Adrenal gland (tissue), 9 donors: ENCODE measurements at regions not wholly inside any gene's neighbourhood (a gene's known extent, or its start where the extent isn't known, plus 50 kb on each side); places are given as distances from the start of the nearest gene placed in this dataset.

Source experiments
- DNase-seq, 7 donors: peaks; one replicate each; pipeline ENCODE4 v3.0.0-alpha.2; 2019 to 2020
- H3K27ac ChIP-seq, 5 donors: fragments of 200-600 bp; sonication (generic) in 4 of 5; 1 replicate in 3 of 5; 2 replicates in 2 of 5; pipeline versions ENCODE4 v1.5.1 to v1.8.0; 2016 to 2020; ENCODE audit warnings: mild to moderate bottlenecking in 1 of 5
- H3K27me3 ChIP-seq: fragments of 200-600 bp; 2 replicates; pipeline ENCODE4 v1.8.0; 2021
- H3K36me3 ChIP-seq, 2 donors: fragments of 200-600 bp; replicated peaks in 1 of 2; 1 replicate in 1 of 2; 2 replicates in 1 of 2; pipeline versions ENCODE4 v1.5.1 to v1.8.0; 2018 to 2022
- H3K4me1 ChIP-seq, 2 donors: fragments of 200-600 bp; replicated peaks in 1 of 2; 1 replicate in 1 of 2; 2 replicates in 1 of 2; pipeline versions ENCODE4 v1.5.1 to v1.8.0; 2018 to 2021
- H3K4me3 ChIP-seq, 4 donors: fragments of 200-600 bp; sonication (generic) in 3 of 4; one replicate each; pipeline ENCODE4 v1.5.1; 2016 to 2018
- H3K9me3 ChIP-seq, 3 donors: fragments of 200-600 bp; sonication (generic) in 1 of 3; replicated peaks in 1 of 3; 1 replicate in 2 of 3; 2 replicates in 1 of 3; pipeline versions ENCODE4 v1.5.1 to v1.8.0; 2016 to 2021
- POLR2A ChIP-seq, 2 donors: fragments of 450-650 bp; IDR thresholded peaks; one replicate each; pipeline ENCODE4 v1.6.1; 2017; ENCODE audit warnings: antibody characterized with exemption in 2 of 2, mild to moderate bottlenecking in 2 of 2, moderate library complexity in 1 of 2
- WGBS, 4 donors: extraction: QIAGEN DNeasy Blood & Tissue Kit in 2 of 4; methylation state at CpG; one replicate each; pipeline versions ENCODE4 v1.1.5 to v1.1.7; 2013 to 2017; 5-methylcytosine and 5-hydroxymethylcytosine counted together
- intact Hi-C, 2 donors: fragments of 100-400 bp; cut with DNase I; formaldehyde crosslinking; loops; one replicate each; pipeline versions ENCODE4 v1.14.1 to v1.15.0; 2022 to 2023
- TF ChIP-seq, protein P1 (sequence below), 6 experiments: fragments of 450-650 bp in 4 of 6; fragments of 200-600 bp in 2 of 6; sonication (generic) in 1 of 6; IDR thresholded peaks; 1 replicate in 5 of 6; 2 replicates in 1 of 6; pipeline versions ENCODE4 v1.5.1 to v1.8.0; 2016 to 2021; ENCODE audit warnings: antibody characterized with exemption in 6 of 6, mild to moderate bottlenecking in 2 of 6, moderate library complexity in 1 of 6
- donor health status: healthy with polysubstance abuse.
- donor health status: Bipolar disorder and iron deficiency.
- donor health status: DM: yes; HTN: yes; CAD: no.
- donor health status: DM: no; HTN: no; CAD: no.
- donor health status: DM: no; HTN: no; CAD: no.

- Histone ChIP-seq H3K4me1 (no peaks in the 10 kb centered on the region), H3K27me3 (no peaks in the 10 kb centered on the region), H3K36me3 (no peaks in the 10 kb centered on the region), H3K4me3 (no peak overlapping the region), H3K27ac (no peak overlapping the region), H3K9me3 (no peaks in the 10 kb centered on the region)
- WGBS, 4 donors = 89 to 92% (median 90%) methylated on average over 6 of the region's 6 CpGs
- peak in 1 of 7 donors; percentile 46 for DNase-seq
- intact Hi-C loops = no loop called here
- TF ChIP-seq, protein P1, sequence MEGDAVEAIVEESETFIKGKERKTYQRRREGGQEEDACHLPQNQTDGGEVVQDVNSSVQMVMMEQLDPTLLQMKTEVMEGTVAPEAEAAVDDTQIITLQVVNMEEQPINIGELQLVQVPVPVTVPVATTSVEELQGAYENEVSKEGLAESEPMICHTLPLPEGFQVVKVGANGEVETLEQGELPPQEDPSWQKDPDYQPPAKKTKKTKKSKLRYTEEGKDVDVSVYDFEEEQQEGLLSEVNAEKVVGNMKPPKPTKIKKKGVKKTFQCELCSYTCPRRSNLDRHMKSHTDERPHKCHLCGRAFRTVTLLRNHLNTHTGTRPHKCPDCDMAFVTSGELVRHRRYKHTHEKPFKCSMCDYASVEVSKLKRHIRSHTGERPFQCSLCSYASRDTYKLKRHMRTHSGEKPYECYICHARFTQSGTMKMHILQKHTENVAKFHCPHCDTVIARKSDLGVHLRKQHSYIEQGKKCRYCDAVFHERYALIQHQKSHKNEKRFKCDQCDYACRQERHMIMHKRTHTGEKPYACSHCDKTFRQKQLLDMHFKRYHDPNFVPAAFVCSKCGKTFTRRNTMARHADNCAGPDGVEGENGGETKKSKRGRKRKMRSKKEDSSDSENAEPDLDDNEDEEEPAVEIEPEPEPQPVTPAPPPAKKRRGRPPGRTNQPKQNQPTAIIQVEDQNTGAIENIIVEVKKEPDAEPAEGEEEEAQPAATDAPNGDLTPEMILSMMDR (IDR thresholded peaks at IDR 0.05) = no peak
Measured at GRCh38 chr14:34348592-34348991, 113.4 kb downstream of the SPTSSA start.

GRCh38 chr14:34347683-34348082, 114.4 kb downstream of the SPTSSA start:
- no peaks in the 10 kb centered on the region for H3K27me3 ChIP-seq
- DNase-seq = no peak
- TF ChIP-seq, protein P1 (IDR thresholded peaks at IDR 0.05) = peak in 1 of 6 experiments; percentile 27
- TF ChIP-seq POLR2A (IDR thresholded peaks at IDR 0.05) = no peak
- H3K36me3 ChIP-seq = no peaks in the 10 kb centered on the region
- intact Hi-C loops = no loop called here
- H3K4me1 ChIP-seq = no peaks in the 10 kb centered on the region
- H3K4me3 ChIP-seq = no peak overlapping the region
- H3K27ac ChIP-seq = no peak overlapping the region
- WGBS, 4 donors = 96 to 100% (median 99%) methylated on average over 2 of the region's 2 CpGs
- no peaks in the 10 kb centered on the region for H3K9me3 ChIP-seq

DNA sequence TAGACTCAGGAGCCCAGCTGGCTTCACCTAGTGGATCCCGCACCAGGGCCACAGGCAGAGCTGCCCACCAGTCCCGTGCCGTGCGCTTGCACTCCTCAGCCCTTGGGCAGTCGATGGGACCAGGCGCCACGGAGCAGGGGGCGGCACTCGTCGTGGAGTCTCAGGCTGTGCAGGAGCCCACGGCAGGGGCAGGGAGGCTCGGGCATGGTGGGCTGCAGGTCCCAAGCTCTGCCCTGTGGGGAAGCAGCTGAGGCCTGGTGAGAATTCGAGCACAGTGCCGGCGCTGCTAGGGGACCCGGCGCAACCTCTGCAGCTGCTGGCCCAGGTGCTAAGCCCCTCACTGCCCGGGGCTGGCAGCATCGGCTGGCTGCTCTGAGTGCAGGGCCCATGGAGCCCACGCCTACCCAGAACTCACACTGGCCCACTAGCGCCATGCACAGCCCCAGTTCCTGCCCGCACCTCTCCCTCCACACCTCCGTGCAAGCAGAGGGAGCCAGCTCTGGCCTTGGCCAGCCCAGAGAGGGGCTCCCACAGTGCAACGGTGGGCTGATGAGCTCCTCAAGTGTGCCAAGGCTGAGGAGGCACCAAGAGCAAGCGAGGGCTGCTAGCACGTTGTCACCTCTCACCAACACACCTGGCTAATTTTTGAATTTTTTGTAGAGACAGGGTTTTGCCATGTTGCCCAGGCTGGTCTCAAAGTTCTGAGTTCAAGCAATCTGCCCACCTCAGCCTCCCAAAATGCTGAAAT, 116.1 kb downstream of the SPTSSA start:
- Histone ChIP-seq H3K9me3 (no peaks in the 10 kb centered on the region), H3K36me3 (no peaks in the 10 kb centered on the region), H3K4me1 (no peaks in the 10 kb centered on the region), H3K27me3 (no peaks in the 10 kb centered on the region), H3K4me3 (no peak overlapping the region), H3K27ac (no peak overlapping the region)
- intact Hi-C loops = no loop called here
- WGBS, 4 donors = 84 to 96% (median 92%) methylated on average over 8 to 26 of the region's 26 CpGs
- TF ChIP-seq POLR2A (IDR thresholded peaks at IDR 0.05) = no peak
- TF ChIP-seq, protein P1 (IDR thresholded peaks at IDR 0.05) = no peak
- DNase-seq = no peak

DNA sequence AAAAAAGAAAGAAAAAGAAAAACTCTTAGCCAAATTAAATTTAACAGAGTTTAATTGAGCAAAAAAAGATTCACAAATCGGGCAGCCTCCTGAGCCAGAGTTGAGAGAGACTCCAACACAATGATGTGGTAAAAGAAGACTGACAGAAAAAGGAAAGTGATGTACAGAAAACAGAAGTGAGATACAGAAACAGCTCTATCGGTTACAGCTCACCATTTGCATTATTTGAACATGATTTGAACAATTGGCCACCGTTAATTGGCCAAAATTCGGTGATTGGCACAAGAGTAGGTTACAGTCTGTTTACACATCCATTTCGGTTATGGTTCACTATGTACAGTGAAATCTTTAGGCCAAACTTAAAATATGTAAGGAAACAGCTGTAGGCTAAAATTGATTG, 117.7 kb downstream of the SPTSSA start:
- H3K9me3 ChIP-seq = no peaks in the 10 kb centered on the region
- no peaks in the 10 kb centered on the region for H3K36me3 ChIP-seq
- no peaks in the 10 kb centered on the region for H3K27me3 ChIP-seq
- H3K27ac ChIP-seq = no peak overlapping the region
- no peaks in the 10 kb centered on the region for H3K4me1 ChIP-seq
- WGBS, 4 donors = 80 to 89% (median 85%) methylated on average over 5 of the region's 5 CpGs
- no peak overlapping the region for H3K4me3 ChIP-seq
- intact Hi-C loops = no loop called here
- DNase-seq = no peak
- no peak for TF ChIP-seq POLR2A (IDR thresholded peaks at IDR 0.05)
- TF ChIP-seq, protein P1 (IDR thresholded peaks at IDR 0.05) = no peak
